ENCODE measurements at regions not wholly inside any gene's neighbourhood (a gene's known extent, or its start where the extent isn't known, plus 50 kb on each side); places are given as distances from the start of the nearest gene placed in this dataset.

- TF ChIP-seq TAL1 (IDR thresholded peaks at IDR 0.05) (no peak), ZNF239 (CRISPR knock-in tag; IDR thresholded peaks at IDR 0.05) (no peak), CBX1 (IDR thresholded peaks at IDR 0.05; ENCODE audit: low read depth) (no peak)
Observed at GRCh38 chr10:128222332-128222849, 96.2 kb upstream of the MKI67 start (continued).

- no TSS peak for BruUV-seq (replicated peaks)
- Histone ChIP-seq H3K27ac (ENCODE audit: extremely low read depth, low read depth, low read length) (no peak overlapping the region), H3K9me3 (replicated peaks; ENCODE audit: control insufficient read depth, insufficient read depth, low read depth, low read length) (no peaks in the 10 kb centered on the region), H3K79me2 (ENCODE audit: control insufficient read depth, insufficient read depth, low read length) (no peaks in the 10 kb centered on the region), H3K4me2 (ENCODE audit: insufficient read depth, low read length) (no peak overlapping the region), H3K9me1 (ENCODE audit: control insufficient read depth, insufficient read depth, low read length) (no peaks in the 10 kb centered on the region), H3K4me1 (replicated peaks in 1 of 2; ENCODE audit: control insufficient read depth in 2 of 2, insufficient read depth in 2 of 2, low read length in 2 of 2) (no peaks in the 10 kb centered on the region), H3K36me3 (ENCODE audit: control insufficient read depth, insufficient read depth, low read length) (no peaks in the 10 kb centered on the region), H2AFZ (ENCODE audit: low read depth, low read length) (no peak overlapping the region), H3K27me3 (ENCODE audit: control insufficient read depth in 2 of 2, insufficient read depth in 2 of 2, low read length in 2 of 2) (no peaks in the 10 kb centered on the region), H3K4me3 (no peak overlapping the region), H3K9ac (ENCODE audit: insufficient read depth in 1 of 2, low read depth in 2 of 2, low read length in 2 of 2) (no peak overlapping the region), H4K20me1 (replicated peaks; ENCODE audit: control insufficient read depth, insufficient read depth, low read length) (no peaks in the 10 kb centered on the region)
- no peak for DNase-seq (ENCODE audit: extremely low read depth in 1 of 4, low spot score in 3 of 4)
- no peak for ATAC-seq
- CTCF ChIA-PET (ENCODE audit: low intra/inter-chr PET ratio), result no interaction called here
- in situ Hi-C loops (cut with MboI), result no loop called here
- intact Hi-C loops (cut with micrococcal nuclease), result no loop called here
- TF ChIP-seq MYC (IDR thresholded peaks at IDR 0.05; ENCODE audit: low read depth, low read length) (no peak), MYC (CRISPR knock-in tag; IDR thresholded peaks at IDR 0.05; ENCODE audit: borderline replicate concordance, low read depth) (no peak), RBM25 (IDR thresholded peaks at IDR 0.05; ENCODE audit: low read depth, low read length, severe bottlenecking) (no peak), ZNF586 (CRISPR knock-in tag; conservative IDR thresholded peaks at IDR 0.05) (no peak), ADNP (tag; IDR thresholded peaks at IDR 0.05) (no peak), IRF2 (CRISPR knock-in tag; IDR thresholded peaks at IDR 0.05) (no peak), FIP1L1 (IDR thresholded peaks at IDR 0.05; ENCODE audit: low read depth, low read length, poor library complexity, severe bottlenecking) (no peak), ILK (tag; IDR thresholded peaks at IDR 0.05; ENCODE audit: borderline replicate concordance, low read depth) (no peak), SAFB2 (IDR thresholded peaks at IDR 0.05; ENCODE audit: borderline replicate concordance, low read depth, low read length, severe bottlenecking) (no peak), MITF (IDR thresholded peaks at IDR 0.05) (no peak), GATAD2B (IDR thresholded peaks at IDR 0.05; ENCODE audit: borderline replicate concordance) (no peak), ESRRB (CRISPR knock-in tag; IDR thresholded peaks at IDR 0.05; ENCODE audit: borderline replicate concordance) (no peak), SIN3B (IDR thresholded peaks at IDR 0.05; ENCODE audit: low read depth) (no peak), PTRF (tag; IDR thresholded peaks at IDR 0.05) (no peak), DIDO1 (tag; IDR thresholded peaks at IDR 0.05; ENCODE audit: low read depth) (no peak), STAT5A (IDR thresholded peaks at IDR 0.05; ENCODE audit: borderline replicate concordance, low read length) (no peak), ZNF146 (CRISPR knock-in tag; IDR thresholded peaks at IDR 0.05; ENCODE audit: unreplicated experiment) (no peak), LARP7 (IDR thresholded peaks at IDR 0.05) (no peak), SREBF1 (IDR thresholded peaks at IDR 0.05; ENCODE audit: borderline replicate concordance, low read depth, low read length) (no peak)
- no peak for FAIRE-seq
- POLR2A ChIA-PET, result no interaction called here
Observed at GRCh38 chr10:128230401-128230800, 104.2 kb upstream of the MKI67 start.

Measured in K562 (cell line).